ENCODE measurements at regions not wholly inside any gene's neighbourhood (a gene's known extent, or its start where the extent isn't known, plus 50 kb on each side); places are given as distances from the start of the nearest gene placed in this dataset.

- Histone ChIP-seq H3K4me3 (ENCODE audit: low read depth, low read length) (no peak overlapping the region), H3K27me3 (ENCODE audit: control insufficient read depth, insufficient read depth, low read length) (no peaks in the 10 kb centered on the region), H3K36me3 (ENCODE audit: control insufficient read depth, insufficient read depth, low read length) (no peaks in the 10 kb centered on the region)
- no peak for TF ChIP-seq CTCF (IDR thresholded peaks at IDR 0.05; ENCODE audit: insufficient read depth, low read length, poor library complexity, severe bottlenecking)
- DNase-seq (ENCODE audit: low read depth), result no peak
These were observed 1312.7 kb upstream of the USP15 start for GRCh38 chr12:60947533-60947932.

GRCh38 chr12:60967128-60967527 lies 1293.1 kb upstream of the USP15 start:
- Histone ChIP-seq H3K4me3 (ENCODE audit: low read depth, low read length) (no peak overlapping the region), H3K27me3 (ENCODE audit: control insufficient read depth, insufficient read depth, low read length) (no peaks in the 10 kb centered on the region), H3K36me3 (ENCODE audit: control insufficient read depth, insufficient read depth, low read length) (no peaks in the 10 kb centered on the region)
- TF ChIP-seq CTCF (IDR thresholded peaks at IDR 0.05; ENCODE audit: insufficient read depth, low read length, poor library complexity, severe bottlenecking), result no peak
- no peak for DNase-seq (ENCODE audit: low read depth)

- Histone ChIP-seq H3K4me3 (ENCODE audit: low read depth, low read length) (no peak overlapping the region), H3K36me3 (ENCODE audit: control insufficient read depth, insufficient read depth, low read length) (no peaks in the 10 kb centered on the region), H3K27me3 (ENCODE audit: control insufficient read depth, insufficient read depth, low read length) (no peaks in the 10 kb centered on the region)
- DNase-seq (ENCODE audit: low read depth), result no peak
- TF ChIP-seq CTCF (IDR thresholded peaks at IDR 0.05; ENCODE audit: insufficient read depth, low read length, poor library complexity, severe bottlenecking), result no peak
These were observed 1282.2 kb upstream of the USP15 start for GRCh38 chr12:60977966-60978365.

GRCh38 chr12:60980558-60980957 lies 1279.6 kb upstream of the USP15 start:
- Histone ChIP-seq H3K27me3 (ENCODE audit: control insufficient read depth, insufficient read depth, low read length) (no peaks in the 10 kb centered on the region), H3K4me3 (ENCODE audit: low read depth, low read length) (no peak overlapping the region), H3K36me3 (ENCODE audit: control insufficient read depth, insufficient read depth, low read length) (no peaks in the 10 kb centered on the region)
- TF ChIP-seq CTCF (IDR thresholded peaks at IDR 0.05; ENCODE audit: insufficient read depth, low read length, poor library complexity, severe bottlenecking), result no peak
- DNase-seq (ENCODE audit: low read depth), result no peak

- no peak for DNase-seq (ENCODE audit: low read depth)
- Histone ChIP-seq H3K27me3 (ENCODE audit: control insufficient read depth, insufficient read depth, low read length) (no peaks in the 10 kb centered on the region), H3K4me3 (ENCODE audit: low read depth, low read length) (no peak overlapping the region), H3K36me3 (ENCODE audit: control insufficient read depth, insufficient read depth, low read length) (no peaks in the 10 kb centered on the region)
- no peak for TF ChIP-seq CTCF (IDR thresholded peaks at IDR 0.05; ENCODE audit: insufficient read depth, low read length, poor library complexity, severe bottlenecking)
These were observed 1278.7 kb upstream of the USP15 start for GRCh38 chr12:60981473-60981872.

GRCh38 chr12:60992087-60992486 lies 1268.1 kb upstream of the USP15 start:
- Histone ChIP-seq H3K4me3 (ENCODE audit: low read depth, low read length) (no peak overlapping the region), H3K36me3 (ENCODE audit: control insufficient read depth, insufficient read depth, low read length) (no peaks in the 10 kb centered on the region), H3K27me3 (ENCODE audit: control insufficient read depth, insufficient read depth, low read length) (no peaks in the 10 kb centered on the region)
- no peak for DNase-seq (ENCODE audit: low read depth)
- TF ChIP-seq CTCF (IDR thresholded peaks at IDR 0.05; ENCODE audit: insufficient read depth, low read length, poor library complexity, severe bottlenecking), result no peak

Measured in kidney epithelial cell (primary cell).